HT-29 (cell line): ENCODE measurements at regions not wholly inside any gene's neighbourhood (a gene's known extent, or its start where the extent isn't known, plus 50 kb on each side); places are given as distances from the start of the nearest gene placed in this dataset.

Experiments used
- DNase-seq: peaks from one replicate; pipeline ENCODE4 v3.0.0-alpha.2; 2015; ENCODE audit warnings: low spot score

DNA sequence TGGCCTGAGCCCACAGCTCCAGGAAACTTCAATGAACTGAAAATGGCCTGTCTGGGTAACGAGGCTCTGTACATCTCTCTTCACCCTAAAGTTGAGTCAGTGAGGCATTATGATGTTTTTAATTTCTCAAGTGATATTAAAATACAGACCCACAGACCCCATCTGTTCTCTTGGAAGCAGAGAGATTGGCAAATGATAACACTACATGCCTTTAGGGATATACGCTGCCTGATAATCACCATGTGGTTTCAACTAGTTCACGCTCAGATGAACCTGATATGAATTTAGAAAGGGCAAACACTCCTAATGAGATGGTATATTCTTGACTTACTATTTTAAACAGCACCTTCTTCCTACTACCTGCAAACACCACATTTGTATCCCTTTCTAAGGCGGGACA lies 127.5 kb downstream of the RFC3 start:
- no peak for DNase-seq

- DNase-seq, result no peak
Observed at GRCh38 chr13:33953203-33953602, 135.3 kb downstream of the RFC3 start.

DNA sequence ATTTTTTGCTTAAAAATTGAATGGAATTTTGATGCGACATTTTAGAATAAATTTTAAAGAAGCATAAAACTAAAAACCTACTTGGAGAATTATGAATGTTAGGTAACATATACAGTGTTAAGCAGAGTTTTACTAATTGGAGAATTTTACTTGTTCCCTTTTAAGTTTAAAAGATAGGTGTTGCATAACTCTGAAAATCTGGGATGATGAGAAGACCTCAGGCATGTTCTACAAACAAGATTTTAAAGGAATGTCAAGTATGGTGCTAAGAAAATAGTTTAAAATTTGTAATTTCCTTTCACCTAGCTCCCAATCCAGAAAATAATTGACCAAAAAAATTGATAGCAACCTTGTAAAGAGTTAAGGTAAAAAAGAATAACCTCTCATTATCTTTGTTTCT lies 135.8 kb downstream of the RFC3 start:
- DNase-seq, result no peak

- DNase-seq, result no peak
Observed at GRCh38 chr13:33956346-33956745, 138.4 kb downstream of the RFC3 start.

- DNase-seq, result no peak
Observed at GRCh38 chr13:33957497-33957905, 139.6 kb downstream of the RFC3 start.

GRCh38 chr13:33958964-33959363 lies 141.0 kb downstream of the RFC3 start:
- DNase-seq, result no peak

DNA sequence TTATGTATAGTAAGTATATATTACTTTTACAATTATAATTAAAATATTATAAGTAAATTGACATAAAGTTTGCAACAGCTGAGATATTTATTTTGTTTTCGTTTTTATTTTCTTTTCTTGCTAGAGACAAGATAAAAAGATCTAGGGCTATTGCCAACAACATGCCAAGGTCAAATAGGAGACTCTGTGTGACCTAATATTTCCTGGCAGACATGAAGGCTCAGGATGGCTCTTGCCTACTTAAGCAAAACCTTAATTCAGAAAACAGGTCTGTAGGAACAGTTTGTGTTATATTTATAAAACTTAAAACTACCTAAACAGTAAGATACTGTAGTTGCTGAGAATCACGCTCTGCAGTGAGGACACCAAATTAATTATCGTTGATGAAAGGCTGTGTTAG lies 145.2 kb downstream of the RFC3 start:
- no peak for DNase-seq

DNA sequence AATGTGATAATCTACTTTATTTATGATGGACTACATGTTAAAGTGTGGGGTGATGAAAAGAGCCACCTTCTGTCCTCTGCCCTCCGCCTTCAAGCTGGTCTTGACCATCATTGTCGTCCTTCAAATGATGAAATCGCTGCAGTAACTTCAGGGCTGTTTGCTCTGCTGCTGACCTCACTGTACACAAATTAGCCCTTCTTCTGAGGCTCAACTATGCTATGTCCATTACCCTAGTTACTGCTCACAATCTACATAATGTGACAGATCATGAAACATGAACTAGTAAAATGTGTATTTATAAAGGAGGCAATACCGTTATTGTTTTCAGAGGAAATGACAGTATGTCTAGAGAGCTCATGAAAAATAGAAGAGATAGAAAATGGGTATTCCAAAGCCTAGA lies 145.9 kb downstream of the RFC3 start:
- no peak for DNase-seq

DNA sequence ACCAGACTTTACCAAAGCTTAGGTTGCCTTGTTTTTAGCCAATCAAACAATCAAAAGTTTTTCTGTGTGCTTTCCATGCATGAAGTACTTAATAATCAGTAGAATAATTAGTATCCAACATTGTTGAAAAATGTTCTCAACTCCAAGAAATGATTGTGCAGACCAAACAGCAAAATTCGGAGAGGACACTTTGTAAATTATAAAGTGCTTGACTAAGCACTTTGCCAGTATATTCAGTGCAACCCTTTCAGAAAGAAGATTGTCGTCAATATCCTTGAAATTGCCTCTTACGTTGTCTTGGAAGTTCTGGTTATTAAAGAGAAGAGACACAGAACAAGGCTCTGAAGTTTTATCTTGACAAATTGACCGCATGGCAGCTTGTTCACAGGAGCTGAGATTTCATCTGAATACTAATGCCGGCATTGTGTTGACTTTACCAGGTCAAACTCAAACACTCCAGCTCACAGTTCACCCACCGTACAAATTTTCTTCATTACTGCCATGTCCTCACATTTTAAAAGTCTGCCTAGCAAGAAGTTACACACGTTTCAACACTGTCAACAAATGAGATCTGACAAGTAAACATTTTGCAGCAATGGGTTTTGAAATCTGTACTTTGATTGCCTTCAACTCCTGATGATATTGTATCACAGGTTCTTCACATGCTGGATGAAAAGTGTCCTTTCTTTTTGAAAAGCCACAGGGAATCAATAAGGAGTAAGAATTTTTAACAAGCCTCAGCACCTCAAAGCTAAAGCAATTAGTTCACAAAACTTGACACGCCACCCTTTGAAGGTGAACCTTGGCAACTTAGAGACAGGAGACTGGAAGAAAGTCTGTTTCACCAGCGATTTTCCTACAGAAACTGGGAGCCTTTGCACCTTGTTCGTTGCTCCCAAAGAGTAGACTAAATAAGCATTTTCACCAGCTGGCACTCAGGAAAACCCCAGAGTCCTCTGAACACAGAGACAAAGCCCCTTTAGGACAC lies 150.9 kb downstream of the RFC3 start:
- DNase-seq, result no peak

GRCh38 chr13:33970746-33971561 lies 153.0 kb downstream of the RFC3 start:
- DNase-seq, result no peak

DNA sequence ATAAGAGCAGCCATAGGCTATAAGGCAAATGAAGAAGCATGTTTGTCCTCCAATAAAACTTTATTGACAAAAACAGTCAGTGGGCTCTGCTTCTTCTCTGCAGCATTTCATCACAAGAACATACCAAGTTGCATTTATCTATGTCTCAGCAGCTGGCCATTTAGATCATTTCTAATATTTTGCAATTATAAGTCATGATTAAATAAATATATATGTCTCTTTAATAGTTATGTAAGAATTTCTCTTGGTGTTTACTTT lies 153.5 kb downstream of the RFC3 start:
- DNase-seq, result no peak

GRCh38 chr13:33973194-33973593 lies 155.2 kb downstream of the RFC3 start:
- DNase-seq, result no peak

DNA sequence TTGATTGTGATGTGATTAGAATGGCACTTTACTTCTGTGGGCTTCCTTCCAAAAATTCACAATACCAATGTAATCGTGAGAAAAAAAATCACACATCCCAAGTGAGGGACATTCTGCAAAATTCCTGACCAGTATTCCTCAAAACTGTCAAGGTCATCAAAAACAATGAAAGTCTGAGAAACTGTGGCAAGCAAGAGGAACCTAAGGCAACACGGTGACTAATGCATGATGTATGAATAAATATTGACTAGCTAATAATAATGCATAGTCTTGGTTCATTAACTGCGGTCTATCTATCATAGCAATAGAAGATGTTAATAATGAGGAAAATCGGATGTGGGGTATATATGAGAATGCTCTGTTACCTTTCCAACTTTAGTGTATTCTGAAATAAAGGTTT lies 159.0 kb downstream of the RFC3 start:
- peak; percentile 52 for DNase-seq

DNA sequence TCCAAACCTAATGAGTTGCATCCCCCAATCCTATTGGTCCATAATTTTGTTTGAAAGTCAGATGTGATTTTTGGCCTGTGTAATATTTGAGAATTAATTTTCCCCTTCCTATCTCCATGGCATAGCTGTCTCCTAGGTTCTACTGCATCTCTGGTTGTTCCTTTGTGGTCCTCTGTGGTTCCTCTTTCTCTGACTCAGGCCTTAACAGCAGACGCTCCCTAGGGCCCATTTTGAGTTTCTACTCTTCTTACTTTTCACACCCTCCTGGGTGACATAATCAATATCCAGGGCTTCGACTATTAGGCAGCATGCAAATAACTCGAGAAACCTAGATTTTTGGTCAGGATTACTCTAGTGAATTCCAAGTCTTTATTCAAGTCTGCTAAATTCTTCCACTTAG lies 160.7 kb downstream of the RFC3 start:
- no peak for DNase-seq

DNA sequence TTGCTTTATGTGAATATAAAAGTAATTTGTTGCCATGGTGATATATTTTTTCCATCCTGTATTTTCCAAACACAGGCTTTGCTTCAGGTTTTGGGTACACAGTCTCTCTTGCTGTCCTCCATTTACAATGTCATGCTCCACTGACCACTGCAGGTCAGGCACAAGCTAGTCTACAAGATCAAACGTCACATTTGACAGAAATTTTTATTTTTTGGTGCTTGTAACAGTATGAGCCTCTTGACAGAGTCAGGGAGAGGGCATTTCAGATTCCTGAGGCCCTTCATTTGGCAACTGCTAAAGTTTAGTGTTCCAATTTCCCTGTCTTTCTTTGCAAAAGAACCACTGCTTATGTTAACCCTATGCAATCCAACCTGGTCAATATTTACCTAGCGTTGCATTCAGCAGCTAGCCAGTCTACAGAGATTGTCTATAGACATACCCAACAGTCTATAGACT lies 175.0 kb downstream of the RFC3 start:
- no peak for DNase-seq

GRCh38 chr13:33994198-33994597 lies 176.2 kb downstream of the RFC3 start:
- no peak for DNase-seq

- no peak for DNase-seq
Observed at GRCh38 chr13:33994826-33995502, 177.0 kb downstream of the RFC3 start.

GRCh38 chr13:33996636-33997035 lies 178.7 kb downstream of the RFC3 start:
- DNase-seq, result no peak

- no peak for DNase-seq
Observed at GRCh38 chr13:33997574-33997973, 179.6 kb downstream of the RFC3 start.

DNA sequence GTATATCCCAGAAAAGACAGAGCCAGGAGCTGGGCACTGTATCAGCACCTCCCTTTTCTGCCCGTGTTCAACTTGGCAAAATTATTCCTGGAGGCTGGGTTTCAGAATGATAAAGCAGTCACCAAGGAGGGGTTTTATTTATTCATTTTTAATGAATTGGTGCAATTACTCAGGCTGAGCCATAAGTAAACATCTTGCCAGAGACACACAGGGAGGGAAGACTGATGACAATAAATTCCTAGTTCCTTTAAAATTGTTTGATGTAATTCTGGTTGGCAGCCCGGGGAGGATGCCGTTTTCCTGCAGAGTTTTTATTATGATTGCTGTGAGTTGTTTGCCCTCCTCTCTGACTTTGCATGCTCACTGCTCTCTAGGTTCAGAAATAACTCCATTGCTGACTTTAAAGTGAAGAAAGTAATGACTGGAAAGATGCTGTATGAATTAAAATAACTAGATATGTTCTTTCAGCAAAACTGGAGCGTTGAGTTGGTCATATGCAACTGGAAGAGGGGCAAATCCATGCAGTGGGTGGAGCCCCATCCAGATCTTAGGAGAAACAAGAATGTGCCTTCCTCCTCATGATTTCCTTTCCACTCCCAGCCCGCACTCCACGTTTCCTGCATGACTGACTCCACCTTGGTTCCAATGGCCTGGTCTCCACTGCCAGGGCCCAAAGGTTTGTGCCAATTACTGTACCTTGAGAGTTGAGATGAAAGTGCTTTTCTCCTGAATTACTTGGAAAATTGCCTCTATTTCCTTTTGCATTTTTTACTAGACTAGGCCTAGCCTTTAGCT lies 182.1 kb downstream of the RFC3 start:
- peak; percentile 80 for DNase-seq

- DNase-seq, result peak; percentile 22
Observed at GRCh38 chr13:34000955-34001354, 183.0 kb downstream of the RFC3 start.
